ENCODE measurements at regions not wholly inside any gene's neighbourhood (a gene's known extent, or its start where the extent isn't known, plus 50 kb on each side); places are given as distances from the start of the nearest gene placed in this dataset.
"Not testable (repeated sequence)": the region's sequence is repeated elsewhere in the genome, so short reads cannot be mapped to it uniquely, and the experiment has no call there.

GRCh38 chr14:82987502-82988124 lies 1454.0 kb upstream of the SEL1L start:
- H3K4me3 ChIP-seq = no peak overlapping the region
- DNase-seq (no peak), ATAC-seq (ENCODE audit: insufficient read depth, low FRiP score) (no peak)
- no peaks in the 10 kb centered on the region for H3K4me1 ChIP-seq (ENCODE audit: control insufficient read depth in 5 of 5, insufficient read depth in 5 of 5, low read length in 5 of 5)
- no peak for TF ChIP-seq CTCF (IDR thresholded peaks at IDR 0.05; ENCODE audit: control extremely low read depth, extremely low read depth)
- H3K27ac ChIP-seq (ENCODE audit: low read depth in 1 of 2, low read length in 1 of 2) = no peak overlapping the region
- WGBS, 2 donors = 76% methylated on average over 5 of the region's 5 CpGs
- no peaks in the 10 kb centered on the region for H3K9me3 ChIP-seq (ENCODE audit: control insufficient read depth in 4 of 4, insufficient read depth in 3 of 4, low read length in 3 of 4)
- H3K9ac ChIP-seq (ENCODE audit: insufficient read depth in 1 of 2, low read length in 2 of 2) = no peak overlapping the region
- H3K36me3 ChIP-seq (ENCODE audit: control insufficient read depth in 4 of 4, insufficient read depth in 4 of 4, low read length in 4 of 4) = no peaks in the 10 kb centered on the region
- H3K27me3 ChIP-seq (ENCODE audit: control insufficient read depth in 3 of 3, insufficient read depth in 3 of 3, low read length in 2 of 3) = no peaks in the 10 kb centered on the region

- H3K4me3 ChIP-seq; H3K4me1 ChIP-seq (ENCODE audit: control insufficient read depth in 5 of 5, insufficient read depth in 5 of 5, low read length in 5 of 5); H3K9ac ChIP-seq (ENCODE audit: insufficient read depth in 1 of 2, low read length in 2 of 2); H3K9me3 ChIP-seq (ENCODE audit: control insufficient read depth in 4 of 4, insufficient read depth in 3 of 4, low read length in 3 of 4); H3K27me3 ChIP-seq (ENCODE audit: control insufficient read depth in 3 of 3, insufficient read depth in 3 of 3, low read length in 2 of 3); DNase-seq; H3K36me3 ChIP-seq (ENCODE audit: control insufficient read depth in 4 of 4, insufficient read depth in 4 of 4, low read length in 4 of 4); H3K27ac ChIP-seq (ENCODE audit: low read depth in 1 of 2, low read length in 1 of 2); ATAC-seq (ENCODE audit: insufficient read depth, low FRiP score): not testable (repeated sequence)
- WGBS, 2 donors = 88 to 96% methylated on average over 8 of the region's 8 CpGs
These were observed 1460.9 kb upstream of the SEL1L start for GRCh38 chr14:82994547-82994946.

GRCh38 chr14:82999802-83000201 lies 1466.1 kb upstream of the SEL1L start:
- Histone ChIP-seq H3K9ac (ENCODE audit: insufficient read depth in 1 of 2, low read length in 2 of 2) (no peak overlapping the region), H3K9me3 (ENCODE audit: control insufficient read depth in 4 of 4, insufficient read depth in 3 of 4, low read length in 3 of 4) (no peaks in the 10 kb centered on the region), H3K27me3 (ENCODE audit: control insufficient read depth in 3 of 3, insufficient read depth in 3 of 3, low read length in 2 of 3) (no peaks in the 10 kb centered on the region), H3K4me3 (no peak overlapping the region), H3K36me3 (ENCODE audit: control insufficient read depth in 4 of 4, insufficient read depth in 4 of 4, low read length in 4 of 4) (no peaks in the 10 kb centered on the region), H3K27ac (ENCODE audit: low read depth in 1 of 2, low read length in 1 of 2) (no peak overlapping the region), H3K4me1 (ENCODE audit: control insufficient read depth in 5 of 5, insufficient read depth in 5 of 5, low read length in 5 of 5) (no peaks in the 10 kb centered on the region)
- no peak for TF ChIP-seq CTCF (IDR thresholded peaks at IDR 0.05; ENCODE audit: control extremely low read depth, extremely low read depth)
- ATAC-seq (ENCODE audit: insufficient read depth, low FRiP score) = no peak
- DNase-seq = no peak

- H3K4me3 ChIP-seq = no peak overlapping the region
- H3K27ac ChIP-seq (ENCODE audit: low read depth in 1 of 2, low read length in 1 of 2) = no peak overlapping the region
- DNase-seq (no peak), ATAC-seq (ENCODE audit: insufficient read depth, low FRiP score) (no peak)
- H3K27me3 ChIP-seq (ENCODE audit: control insufficient read depth in 3 of 3, insufficient read depth in 3 of 3, low read length in 2 of 3) = no peaks in the 10 kb centered on the region
- no peak for TF ChIP-seq CTCF (IDR thresholded peaks at IDR 0.05; ENCODE audit: control extremely low read depth, extremely low read depth)
- H3K36me3 ChIP-seq (ENCODE audit: control insufficient read depth in 4 of 4, insufficient read depth in 4 of 4, low read length in 4 of 4) = no peaks in the 10 kb centered on the region
- no peaks in the 10 kb centered on the region for H3K4me1 ChIP-seq (ENCODE audit: control insufficient read depth in 5 of 5, insufficient read depth in 5 of 5, low read length in 5 of 5)
- H3K9ac ChIP-seq (ENCODE audit: insufficient read depth in 1 of 2, low read length in 2 of 2) = no peak overlapping the region
- peaks cover 0 to 3% (median 1%) of the 10 kb centered on the region in 4 donors for H3K9me3 ChIP-seq (ENCODE audit: control insufficient read depth in 4 of 4, insufficient read depth in 3 of 4, low read length in 3 of 4)
- 59 to 83% methylated on average over 2 of the region's 2 CpGs for WGBS, 2 donors
These were observed 1470.9 kb upstream of the SEL1L start for GRCh38 chr14:83004456-83005006.
